GM19043 (cell line): ENCODE measurements at regions not wholly inside any gene's neighbourhood (a gene's known extent, or its start where the extent isn't known, plus 50 kb on each side); places are given as distances from the start of the nearest gene placed in this dataset.

Experiments used
- ATAC-seq: cut with Tn5 transposase; IDR thresholded peaks from one replicate; pipeline ENCODE4 v1.9.1; 2021; ENCODE audit warnings: low read depth; ENCODE audit not compliant: unreplicated experiment

DNA sequence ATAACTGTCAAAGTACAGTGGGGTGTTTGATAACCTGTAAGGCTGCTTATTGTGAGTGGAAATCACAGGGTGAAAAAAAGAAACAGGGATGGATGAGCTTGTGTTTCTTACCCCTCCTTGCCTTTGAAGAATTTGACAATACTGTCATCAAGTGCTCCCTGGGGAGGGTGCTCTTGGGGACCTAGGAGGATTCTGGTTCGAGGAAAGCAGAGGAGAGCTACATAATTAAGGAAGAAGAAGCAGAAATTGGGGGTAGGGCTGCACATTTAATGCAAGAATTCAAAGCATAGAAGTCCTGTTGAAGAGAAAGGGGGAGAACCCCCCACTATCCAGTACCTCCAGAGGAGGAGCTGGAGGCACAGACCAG is 208.1 kb upstream of the PHYHIPL start:
- ATAC-seq: no peak

DNA sequence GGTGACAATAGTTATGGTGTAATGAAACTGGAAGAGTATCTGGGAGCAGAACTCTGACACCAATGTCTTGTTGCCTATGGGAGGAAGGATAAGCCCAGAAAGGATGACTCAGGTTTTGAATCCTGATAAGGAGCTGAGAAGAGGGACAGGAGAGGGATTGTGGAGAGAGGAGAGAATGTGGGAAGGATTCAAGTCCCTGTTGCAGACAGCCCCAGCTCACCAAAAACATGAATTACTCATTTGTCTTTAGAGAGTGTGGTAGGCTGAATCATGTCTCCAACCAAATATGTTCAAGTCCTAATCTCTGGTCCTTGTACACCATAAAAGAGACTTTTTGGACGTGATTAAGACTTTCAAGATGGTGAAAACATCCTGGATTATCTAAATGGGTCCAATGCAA is 206.9 kb upstream of the PHYHIPL start:
- ATAC-seq: no peak

DNA sequence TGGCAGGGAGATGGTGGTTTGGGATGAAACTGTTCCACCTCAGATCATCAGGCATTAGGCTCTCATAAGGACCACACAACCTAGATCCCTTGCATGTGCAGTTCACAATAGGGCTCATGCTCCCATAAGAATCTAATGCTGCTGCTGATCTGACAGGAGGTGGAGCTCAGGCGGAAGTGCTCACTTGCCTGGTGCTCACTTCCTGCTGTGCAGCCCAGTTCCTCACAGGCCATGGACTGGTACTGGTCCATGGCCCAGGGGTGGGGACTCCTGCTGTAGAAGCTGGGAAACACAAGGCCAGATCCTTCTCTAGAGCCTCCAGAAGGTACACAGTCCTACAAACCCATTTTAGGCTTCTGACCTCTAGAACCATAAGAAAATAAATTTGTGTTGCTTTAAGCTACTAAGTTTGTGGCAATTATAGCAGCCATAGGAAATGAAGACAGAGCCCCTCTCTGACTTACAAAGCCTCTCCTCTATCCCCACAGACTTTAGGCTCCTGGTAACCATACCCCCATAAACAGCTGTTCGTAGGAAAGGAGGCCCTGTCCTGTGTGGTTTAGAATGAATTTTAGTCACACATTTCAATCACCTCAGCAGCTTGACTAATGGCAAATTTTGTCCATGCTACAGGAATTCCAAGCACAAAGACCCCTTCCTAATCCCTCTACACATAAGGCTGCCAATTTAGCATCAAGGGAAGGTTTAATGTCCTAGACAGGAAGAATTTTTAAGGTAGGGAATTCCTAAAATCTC is 206.1 kb upstream of the PHYHIPL start:
- ATAC-seq: no peak

DNA sequence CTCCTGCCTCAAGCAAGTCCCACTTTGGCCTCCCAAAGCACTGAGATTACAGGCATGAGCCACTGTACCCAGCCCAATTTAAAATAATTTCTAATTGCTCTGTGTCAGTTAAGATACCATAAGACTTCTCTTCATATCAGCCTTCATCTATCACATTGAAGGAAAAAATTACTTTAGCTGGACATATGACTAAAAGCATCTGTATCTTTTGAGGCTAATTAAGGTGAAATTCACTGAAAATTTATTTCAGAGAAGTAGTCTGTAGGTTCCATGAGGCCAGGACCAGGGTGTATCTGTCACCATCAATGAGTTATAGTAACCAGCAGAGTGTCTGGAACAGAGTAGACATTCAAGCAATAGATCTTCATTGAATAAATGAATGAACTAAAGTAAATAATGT is 205.2 kb upstream of the PHYHIPL start:
- ATAC-seq: no peak

DNA sequence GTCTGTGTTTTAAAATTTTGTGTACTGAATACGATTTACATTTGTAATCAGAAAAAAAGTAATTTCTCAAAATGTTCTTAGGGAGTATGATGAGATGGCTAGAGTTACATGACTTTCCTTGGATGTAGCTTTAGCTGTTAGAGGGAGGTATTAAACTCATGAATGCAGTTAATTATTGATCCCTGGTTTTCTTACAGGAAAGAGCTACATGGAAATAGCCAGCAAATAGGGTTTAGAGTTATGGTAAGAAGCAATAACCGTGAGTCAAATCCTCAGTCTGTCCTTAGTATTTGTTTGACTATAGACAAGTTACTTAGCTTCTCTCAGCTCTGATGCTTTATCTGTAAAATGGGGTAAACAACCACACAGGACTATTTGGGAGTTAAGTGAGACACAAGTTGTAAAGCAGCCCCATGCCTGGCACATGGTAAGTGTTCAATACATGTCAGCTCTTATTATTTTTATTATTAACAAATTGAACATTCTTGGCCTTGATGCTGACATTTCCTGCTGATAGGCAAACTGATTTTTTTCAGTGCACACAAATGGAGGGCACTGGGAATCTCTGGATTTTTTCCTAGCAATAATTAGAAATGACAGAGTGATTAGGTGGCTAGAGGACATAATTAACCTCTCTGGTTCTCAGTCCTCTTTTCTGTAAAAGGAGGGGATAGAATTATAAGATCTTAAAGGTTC is 204.5 kb upstream of the PHYHIPL start:
- no peak for ATAC-seq

DNA sequence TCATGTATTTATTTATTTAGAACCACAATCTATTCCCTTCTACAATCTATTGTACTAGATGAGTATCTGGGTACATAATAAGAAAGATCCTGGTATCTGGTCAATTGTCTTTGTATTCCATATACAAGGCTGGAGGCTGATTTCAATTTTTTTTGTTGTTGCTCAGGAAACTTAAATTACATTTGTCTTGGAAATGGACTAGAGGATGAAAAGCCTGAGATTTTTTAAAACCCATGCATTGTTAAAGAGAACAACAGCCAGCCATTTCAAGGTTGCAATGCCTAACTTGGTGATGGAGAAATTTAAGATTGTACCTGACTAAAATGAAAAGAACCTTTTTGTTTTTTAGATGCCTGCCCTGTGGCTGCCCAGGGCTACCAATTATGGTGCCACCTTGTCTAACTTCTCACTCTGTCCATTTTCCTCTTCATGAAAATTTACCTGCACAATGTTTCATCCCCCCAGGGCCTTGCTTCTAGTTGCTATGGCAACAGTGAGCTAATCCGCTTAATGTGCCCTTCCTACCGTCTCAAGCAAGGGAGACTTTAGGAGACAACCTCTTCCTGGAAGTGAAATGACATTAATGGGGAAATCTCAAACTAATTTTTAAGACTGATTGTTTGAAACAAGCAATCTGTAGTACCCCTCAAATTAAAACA is 203.7 kb upstream of the PHYHIPL start:
- ATAC-seq: no peak

DNA sequence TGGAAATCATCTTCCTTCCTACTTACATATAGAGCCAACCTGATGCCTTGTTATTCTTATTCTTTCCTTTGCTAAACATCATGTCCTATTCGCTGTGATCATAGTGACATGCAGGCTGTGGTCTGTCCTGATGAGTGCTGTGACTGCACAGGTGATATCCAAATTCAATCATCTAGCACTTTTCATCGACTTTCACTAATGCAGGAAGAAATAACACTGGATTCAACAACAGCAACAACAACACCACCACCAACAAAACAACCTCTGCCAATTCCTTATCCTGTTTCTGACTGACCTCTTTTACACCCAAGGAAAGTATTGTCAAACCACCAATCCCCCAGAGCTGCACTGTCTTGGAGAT is 203.2 kb upstream of the PHYHIPL start:
- no peak for ATAC-seq

DNA sequence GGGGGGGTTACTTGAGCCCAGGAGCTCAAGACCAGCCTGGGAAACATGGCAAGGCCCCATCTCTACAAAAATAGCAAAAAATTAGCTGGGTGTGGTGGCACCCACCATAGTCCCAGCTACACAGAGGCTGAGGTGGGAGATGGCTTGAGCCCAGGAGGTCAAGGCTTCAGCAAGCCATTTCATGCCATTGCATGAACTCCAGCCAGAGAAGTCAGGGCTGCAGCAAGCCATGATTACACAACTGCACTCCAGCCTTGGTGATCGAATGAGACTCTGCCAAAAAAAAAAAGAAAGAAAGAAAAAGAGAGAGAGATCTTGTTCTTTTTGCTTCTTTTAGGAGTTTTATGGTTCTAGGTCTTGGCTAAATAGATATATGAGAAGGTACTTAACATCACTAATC is 200.2 kb upstream of the PHYHIPL start:
- no peak for ATAC-seq

DNA sequence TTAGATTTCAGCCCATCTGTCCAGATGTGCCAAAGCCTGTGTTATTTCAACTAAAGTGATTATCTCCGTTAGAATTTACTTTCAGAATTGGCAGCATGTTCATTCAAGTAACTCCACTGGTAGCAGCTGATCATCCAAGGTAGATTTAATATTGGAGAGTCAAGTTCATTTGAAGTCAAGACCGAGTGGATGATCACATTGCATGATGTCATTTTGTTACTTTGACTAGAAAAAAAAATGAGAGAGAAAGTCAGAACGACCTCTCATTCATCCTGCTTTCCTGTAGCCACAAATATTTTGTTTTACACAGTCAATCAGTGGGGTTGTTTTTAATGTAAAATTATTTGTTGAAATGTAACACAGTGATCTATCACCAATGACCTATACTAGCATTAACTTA is 196.7 kb upstream of the PHYHIPL start:
- no peak for ATAC-seq

DNA sequence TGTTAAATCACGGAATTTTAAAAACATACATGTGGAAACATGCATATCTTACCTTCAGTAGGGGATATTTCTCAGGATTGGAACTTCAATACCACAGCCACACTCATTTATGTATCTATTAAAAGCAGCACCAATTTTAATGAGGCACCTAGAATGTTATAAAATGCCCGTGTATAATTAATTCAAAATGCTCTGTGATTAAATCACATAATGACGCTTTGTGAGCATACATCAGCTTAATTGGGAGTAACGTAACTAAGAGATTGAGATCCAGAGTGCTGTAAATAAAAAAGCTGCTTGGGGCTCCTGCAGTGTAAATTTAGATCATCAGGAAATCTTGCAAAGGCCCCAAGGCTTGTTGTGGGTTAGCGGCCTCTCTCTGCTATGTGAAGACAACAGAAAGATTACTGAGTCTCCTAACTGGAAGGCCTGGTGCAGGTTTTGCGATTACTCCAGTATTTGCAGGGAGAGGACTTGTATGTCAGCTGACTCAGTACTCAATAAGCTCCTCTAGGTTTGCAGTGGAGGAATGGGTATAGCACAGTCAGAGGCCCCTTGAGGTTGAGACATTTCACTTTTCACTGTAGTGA is 195.5 kb upstream of the PHYHIPL start:
- no peak for ATAC-seq

DNA sequence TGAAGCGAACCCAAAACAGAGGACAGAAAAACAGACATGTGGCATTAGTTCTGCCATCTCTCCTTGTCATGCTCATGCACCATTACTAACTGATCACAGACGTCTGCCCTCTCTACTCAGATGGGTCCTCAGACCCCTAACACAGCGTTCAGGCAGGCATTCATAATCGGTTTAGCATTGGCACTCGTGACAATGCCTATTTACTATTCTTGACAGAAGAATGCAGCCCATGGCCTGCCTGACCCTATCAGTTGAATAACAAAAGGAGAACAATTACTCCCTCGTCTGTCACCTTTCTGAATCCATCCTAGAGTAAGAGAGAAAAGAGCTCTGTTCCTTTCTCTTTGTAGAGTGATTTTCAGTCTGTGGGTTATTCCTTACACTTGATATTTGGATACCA is 194.6 kb upstream of the PHYHIPL start:
- ATAC-seq: no peak

DNA sequence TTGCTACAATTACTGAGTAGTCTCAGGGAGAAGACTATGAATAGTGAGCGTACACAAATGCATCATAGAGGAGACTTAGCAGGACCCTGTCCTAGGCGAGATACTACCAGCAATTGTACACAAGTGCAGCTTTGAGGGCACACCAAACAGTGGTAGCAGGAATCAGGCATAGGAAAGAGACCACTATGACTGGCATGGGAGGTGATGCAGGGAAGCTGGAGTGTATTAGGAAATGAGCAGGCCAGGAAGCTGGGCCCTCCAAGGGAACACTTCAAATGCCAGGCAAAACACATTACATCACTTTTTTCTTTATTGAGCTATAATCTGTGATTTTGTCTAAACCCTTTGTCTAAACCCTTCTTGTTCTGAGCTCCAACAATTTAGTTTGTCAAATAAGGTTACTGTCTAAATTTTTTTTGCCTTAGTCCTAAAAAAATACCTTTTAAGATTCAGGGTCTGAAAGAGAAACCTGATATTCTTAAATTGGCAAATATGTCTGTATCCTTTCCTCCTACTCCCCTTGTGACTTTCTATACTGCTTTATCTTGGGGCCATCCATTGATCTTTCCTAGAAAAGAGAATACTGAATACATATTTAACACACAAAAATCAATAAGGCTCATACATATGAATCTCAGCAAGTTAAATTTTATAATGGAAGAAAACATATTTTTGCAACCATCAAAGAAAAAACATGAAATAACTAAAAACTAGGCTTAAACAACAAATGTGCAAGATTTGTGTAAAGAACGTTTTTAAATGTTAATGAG is 193.8 kb upstream of the PHYHIPL start:
- ATAC-seq: no peak

DNA sequence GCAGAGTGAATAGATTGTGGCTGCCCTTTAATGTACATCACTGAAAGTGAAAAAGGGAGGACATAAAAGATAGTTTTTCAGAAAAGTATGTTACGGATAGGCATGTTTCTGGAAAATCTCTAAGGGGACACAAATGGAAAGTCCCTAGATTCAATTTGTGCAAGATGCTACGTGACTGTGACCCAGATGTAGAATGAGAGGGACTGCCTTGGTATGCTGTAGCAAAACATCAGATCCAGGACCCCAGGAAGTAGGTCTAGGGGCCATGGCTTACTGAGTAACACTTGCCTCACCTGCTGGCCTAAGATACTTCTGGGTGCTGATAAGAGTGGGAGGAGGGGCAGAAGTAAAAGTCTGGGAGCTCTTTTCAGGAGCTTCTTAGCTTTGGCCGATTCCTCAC is 191.2 kb upstream of the PHYHIPL start:
- no peak for ATAC-seq

DNA sequence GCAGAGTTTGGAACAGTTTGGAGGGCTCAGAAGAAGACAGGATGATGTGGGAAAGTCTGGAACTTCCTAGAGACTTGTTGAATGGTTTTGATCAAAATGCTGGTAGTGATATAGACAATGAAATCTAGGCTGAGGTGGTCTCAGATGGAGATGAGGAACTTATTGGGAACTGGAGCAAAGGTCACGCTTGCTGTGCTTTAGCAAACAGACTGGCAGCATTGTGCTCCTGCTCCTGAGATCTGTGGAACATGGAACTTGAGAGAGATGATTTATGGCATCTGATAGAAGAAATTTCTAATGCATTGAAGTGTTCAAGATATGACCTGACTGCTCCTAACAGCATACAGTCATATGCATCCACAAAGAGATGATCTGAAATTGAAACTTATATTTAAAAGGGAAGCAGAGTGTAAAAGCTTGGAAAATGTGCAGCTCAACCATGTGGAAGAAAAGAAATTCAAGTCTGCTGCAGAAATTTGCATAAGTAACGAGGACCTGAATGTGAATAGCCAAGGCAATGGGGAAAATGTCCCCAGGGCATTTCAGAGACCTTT is 186.9 kb upstream of the PHYHIPL start:
- no peak for ATAC-seq

DNA sequence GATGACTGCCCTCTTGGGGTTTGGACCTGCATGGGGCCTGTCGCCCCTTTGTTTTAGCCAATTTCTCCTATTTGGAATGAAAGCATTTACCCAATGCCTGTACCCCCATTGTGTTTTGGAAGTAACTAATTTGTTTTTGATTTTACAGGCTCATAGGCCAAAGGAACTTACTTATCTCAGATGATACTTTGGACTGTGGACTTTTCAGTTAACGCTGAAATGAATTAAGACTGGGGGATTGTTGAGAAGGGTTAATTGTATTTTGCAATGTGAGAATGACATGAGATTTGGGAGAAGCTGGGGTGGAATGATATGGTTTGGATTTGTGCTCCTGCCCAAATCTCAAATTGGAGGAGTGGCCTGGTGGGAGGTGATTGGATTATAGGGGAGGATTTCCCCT is 185.8 kb upstream of the PHYHIPL start:
- no peak for ATAC-seq

DNA sequence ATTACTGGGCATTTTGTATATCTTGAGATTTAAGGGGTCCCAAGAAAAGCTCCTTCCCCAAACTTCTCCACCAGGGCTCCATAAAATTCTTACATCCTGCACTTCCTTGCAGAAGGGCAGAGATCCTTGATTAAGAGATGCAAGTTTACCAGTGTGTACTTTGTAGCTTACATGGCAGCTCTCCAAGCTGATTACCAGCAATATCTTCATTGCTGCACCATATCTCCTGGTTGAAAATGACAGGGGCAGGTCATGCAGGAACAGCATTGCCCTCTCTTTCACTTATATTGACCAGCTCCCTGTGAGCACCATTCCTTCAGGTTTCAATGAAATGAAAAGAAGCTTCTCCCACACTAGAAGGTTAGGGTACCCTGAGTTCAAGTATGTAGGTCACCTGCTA is 184.6 kb upstream of the PHYHIPL start:
- no peak for ATAC-seq

DNA sequence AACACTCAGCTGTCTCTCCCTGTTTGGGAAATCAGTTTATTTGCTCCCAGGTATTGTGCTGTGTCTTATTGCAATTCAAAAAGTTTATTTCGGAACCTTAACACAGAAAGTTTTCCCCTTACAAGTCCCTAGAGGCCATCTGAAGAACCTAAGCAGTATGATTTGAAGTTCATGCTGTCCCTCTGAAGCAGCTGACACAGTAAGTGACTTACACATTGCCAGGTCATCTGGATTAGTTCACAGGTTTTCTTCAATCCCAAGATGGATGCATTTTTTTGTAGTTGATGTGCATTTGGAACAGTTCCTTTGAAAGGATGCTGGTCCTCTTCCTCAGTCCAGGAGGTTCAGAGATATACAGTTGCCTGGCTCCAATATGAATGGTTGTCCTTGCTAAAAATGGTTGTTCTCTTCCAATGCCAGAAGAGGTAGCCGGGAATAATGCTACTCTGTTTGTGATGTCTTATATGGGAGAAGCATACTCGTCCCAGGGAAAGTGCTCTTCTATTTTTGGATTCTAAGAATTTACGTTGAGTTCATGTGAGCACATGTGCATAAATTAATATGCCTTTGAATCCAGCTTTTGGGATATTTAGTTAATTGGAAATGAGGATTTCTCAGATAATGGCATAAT is 183.5 kb upstream of the PHYHIPL start:
- ATAC-seq: no peak

DNA sequence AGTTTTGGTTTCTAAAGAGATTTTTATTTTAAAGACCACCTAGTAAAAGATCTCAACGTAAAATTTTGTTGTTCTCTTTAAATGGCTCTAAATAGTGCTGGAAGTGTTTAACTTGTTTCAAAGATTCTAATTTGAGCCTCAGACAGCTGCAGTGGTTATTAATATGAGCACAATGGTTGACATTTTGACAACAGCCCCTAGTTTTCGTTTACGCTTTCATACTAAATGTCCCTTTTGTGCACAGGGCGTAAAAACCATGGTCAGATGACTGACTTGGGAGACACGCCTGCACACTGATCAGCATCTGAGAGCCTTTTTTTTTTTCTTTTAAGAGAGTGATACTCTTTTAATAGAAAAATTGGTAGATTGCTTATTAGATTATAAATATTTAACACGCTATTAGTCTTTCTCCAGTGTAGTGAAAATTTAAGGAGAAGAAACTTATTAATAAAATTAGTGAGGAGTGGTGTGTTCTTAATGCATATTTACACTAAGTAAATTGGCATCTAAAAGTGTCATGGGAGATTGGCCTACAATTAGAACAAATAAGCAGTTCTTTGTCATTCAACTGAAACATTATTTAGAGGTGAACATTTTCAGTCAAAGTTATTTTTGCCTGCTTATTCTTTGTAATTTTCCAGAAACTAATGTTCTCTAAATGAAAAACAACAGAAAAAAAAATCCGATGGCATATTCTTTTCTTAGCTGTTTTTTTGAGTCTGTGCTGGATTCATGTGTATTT is 182.8 kb upstream of the PHYHIPL start:
- no peak for ATAC-seq

DNA sequence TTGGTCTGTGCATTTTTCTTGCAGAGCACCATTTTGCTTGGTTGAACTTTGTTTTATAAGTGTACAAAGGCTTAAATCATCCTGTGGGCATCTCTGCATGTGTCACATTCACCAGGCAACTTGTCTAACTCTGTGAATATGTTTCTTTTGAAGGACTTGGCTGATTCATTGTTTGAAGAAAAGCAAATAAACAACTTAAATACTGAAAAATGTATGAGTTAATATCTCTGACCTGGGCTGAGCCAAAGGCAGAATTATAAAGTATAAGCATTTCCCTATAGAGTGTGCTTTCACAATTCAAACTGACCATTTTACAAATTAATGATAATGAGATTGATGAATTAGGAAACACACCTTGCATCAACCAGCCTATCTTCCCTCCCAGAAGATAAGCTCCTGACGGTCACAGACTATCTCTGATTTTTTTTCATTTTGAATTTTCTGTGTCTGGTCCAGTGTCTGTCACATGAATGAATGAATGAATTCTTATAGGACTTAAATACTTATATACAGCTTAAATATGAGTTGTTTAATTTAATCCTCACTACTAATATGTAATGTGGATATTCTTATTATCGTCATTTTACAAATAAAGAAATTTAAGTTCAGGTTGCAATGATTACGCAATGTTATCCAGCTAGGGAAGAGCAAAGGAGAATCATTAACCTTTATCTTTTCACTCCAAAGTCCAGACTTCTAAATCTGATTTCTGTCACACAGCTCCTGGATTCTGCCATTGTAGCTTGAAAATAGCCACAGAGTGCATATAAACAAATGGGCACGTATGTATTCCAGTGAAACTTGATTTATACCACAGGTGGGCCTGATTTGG is 182.0 kb upstream of the PHYHIPL start:
- no peak for ATAC-seq
